GM10266 (cell line): ENCODE measurements at regions not wholly inside any gene's neighbourhood (a gene's known extent, or its start where the extent isn't known, plus 50 kb on each side); places are given as distances from the start of the nearest gene placed in this dataset.

Experiments used
- DNase-seq: peaks from one replicate; pipeline ENCODE4 v3.0.0; 2012; ENCODE audit errors: extremely low spot score
- CTCF ChIP-seq: IDR thresholded peaks from 2 replicates; pipeline ENCODE4 v1.5.1; 2012; ENCODE audit warnings: mild to moderate bottlenecking, low read depth; ENCODE audit not compliant: control insufficient read depth, insufficient read depth; ENCODE audit errors: missing control alignments

- TF ChIP-seq CTCF: no peak
- DNase-seq: no peak
These were observed 240.9 kb downstream of the ETNK1 start for GRCh38 chr12:22865822-22866221.

DNA sequence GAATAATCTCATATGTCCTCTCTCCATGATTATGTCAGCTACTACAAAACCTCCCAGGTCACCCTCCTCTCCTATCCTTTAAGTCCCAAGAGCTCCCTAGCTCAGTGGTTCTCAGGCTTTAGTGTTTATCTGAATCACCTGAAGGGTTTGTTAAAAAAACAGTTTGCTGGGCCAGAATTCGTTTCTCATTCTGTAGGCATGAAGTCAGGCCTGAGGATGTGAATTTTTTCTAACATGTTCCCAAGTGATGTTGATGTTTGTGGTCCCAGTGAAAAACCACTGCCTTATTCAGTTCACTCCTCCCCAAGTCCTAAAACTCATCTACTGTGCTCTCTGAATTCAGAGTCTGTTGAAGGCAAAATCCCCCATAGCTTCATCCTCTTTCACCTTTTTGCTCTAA, 241.4 kb downstream of the ETNK1 start:
- no peak for DNase-seq
- no peak for TF ChIP-seq CTCF

DNA sequence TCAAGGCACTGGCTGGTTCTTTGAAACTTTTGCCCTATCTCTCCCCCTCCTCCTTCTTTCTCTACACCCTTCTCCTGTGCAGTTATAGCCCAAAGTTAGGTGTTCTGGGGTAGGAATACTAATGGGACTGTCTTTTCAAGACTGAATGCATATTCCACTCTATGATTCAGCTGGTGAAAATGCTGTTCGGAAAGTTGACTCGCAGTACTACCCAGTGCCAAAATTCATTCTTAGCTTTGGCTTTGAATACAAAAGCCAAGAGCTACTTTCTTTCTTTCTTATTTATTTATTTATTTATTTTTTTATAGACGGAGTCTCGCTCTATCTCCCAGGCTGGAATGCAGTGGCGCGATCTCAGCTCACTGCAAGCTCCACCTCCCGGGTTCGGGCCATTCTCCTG, 249.2 kb downstream of the ETNK1 start:
- no peak for DNase-seq
- TF ChIP-seq CTCF: no peak

DNA sequence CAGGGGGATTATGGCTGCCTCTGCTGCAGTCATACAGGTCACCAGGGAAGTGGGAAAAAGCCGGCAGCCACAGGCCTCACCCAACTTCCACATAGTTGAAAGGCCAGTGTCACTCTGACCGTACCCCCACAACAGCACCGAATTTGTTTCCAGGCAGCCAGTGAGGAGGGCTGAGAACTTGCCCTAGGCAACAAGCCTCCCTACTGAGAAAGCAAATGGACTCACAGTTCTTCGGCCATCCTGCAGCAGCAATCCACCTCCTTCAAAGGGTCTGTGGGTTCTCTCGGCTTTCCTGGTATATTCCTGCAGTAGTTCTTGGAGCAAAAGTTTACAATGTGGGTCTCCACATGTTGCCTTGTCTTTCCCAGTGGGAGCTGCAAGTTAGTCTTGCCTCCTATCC, 251.3 kb downstream of the ETNK1 start:
- no peak for TF ChIP-seq CTCF
- DNase-seq: no peak

GRCh38 chr12:22879203-22879602, 254.2 kb downstream of the ETNK1 start:
- DNase-seq: no peak
- no peak for TF ChIP-seq CTCF

- no peak for DNase-seq
- no peak for TF ChIP-seq CTCF
These were observed 255.4 kb downstream of the ETNK1 start for GRCh38 chr12:22880331-22880730.

GRCh38 chr12:22880807-22881206, 255.8 kb downstream of the ETNK1 start:
- TF ChIP-seq CTCF: no peak
- DNase-seq: no peak

DNA sequence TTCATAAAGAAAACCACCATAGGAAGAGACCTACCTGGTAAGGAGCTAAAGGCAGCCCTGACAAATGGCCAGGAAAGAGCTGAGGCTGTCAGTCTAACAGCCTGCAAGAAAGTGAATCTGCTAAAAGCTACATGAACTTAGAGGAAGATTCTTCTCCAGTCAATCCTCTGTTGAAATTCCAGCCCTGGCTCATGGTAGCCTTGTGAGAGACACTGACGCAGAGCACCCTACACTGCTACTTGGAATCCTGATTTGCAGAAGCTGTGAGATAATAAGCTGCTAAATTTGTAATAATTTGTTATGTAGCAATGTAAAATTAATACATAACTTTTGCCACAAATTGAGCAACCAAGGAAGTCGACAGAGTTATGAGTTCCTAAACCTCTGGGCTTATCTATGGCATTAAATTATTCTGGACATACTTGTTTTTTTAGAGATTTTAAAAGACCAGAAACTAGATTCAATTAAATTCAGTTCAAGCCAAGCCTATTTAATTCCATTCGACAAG, 257.0 kb downstream of the ETNK1 start:
- no peak for DNase-seq
- TF ChIP-seq CTCF: no peak
